GM10266 (cell line): ENCODE measurements at regions not wholly inside any gene's neighbourhood (a gene's known extent, or its start where the extent isn't known, plus 50 kb on each side); places are given as distances from the start of the nearest gene placed in this dataset.
"Not testable (repeated sequence)": the region's sequence is repeated elsewhere in the genome, so short reads cannot be mapped to it uniquely, and the experiment has no call there.

Source experiments
- DNase-seq: peaks from one replicate; pipeline ENCODE4 v3.0.0; 2012; ENCODE audit errors: extremely low spot score
- TF ChIP-seq, protein P1 (sequence below): IDR thresholded peaks from 2 replicates; pipeline ENCODE4 v1.5.1; 2012; ENCODE audit warnings: mild to moderate bottlenecking, low read depth; ENCODE audit not compliant: control insufficient read depth, insufficient read depth; ENCODE audit errors: missing control alignments

- no peak for DNase-seq
- TF ChIP-seq, protein P1, sequence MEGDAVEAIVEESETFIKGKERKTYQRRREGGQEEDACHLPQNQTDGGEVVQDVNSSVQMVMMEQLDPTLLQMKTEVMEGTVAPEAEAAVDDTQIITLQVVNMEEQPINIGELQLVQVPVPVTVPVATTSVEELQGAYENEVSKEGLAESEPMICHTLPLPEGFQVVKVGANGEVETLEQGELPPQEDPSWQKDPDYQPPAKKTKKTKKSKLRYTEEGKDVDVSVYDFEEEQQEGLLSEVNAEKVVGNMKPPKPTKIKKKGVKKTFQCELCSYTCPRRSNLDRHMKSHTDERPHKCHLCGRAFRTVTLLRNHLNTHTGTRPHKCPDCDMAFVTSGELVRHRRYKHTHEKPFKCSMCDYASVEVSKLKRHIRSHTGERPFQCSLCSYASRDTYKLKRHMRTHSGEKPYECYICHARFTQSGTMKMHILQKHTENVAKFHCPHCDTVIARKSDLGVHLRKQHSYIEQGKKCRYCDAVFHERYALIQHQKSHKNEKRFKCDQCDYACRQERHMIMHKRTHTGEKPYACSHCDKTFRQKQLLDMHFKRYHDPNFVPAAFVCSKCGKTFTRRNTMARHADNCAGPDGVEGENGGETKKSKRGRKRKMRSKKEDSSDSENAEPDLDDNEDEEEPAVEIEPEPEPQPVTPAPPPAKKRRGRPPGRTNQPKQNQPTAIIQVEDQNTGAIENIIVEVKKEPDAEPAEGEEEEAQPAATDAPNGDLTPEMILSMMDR: no peak
Measured at GRCh38 chr10:44258460-44259089, 126.3 kb downstream of the CXCL12 start.

DNA sequence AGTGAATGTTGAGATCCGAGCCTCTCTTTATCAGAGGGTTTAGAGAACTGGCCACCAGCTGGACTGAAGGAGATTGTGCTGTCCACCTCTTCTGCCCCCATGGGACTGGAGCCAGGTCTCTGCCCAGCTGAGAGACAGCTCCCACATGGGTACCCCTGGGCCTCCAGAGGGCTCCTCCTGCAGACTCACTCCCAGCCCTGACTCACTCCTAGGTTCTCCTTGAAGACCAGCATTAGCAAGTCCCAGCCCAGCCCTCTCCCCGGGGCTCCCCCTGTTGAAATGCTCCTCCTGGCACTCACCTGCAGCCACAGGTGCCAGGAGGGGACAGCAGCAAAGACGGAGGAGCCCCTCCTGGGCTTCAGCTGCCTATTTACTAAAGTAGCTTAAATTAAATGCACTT is 126.9 kb downstream of the CXCL12 start:
- TF ChIP-seq, protein P1: no peak
- DNase-seq: no peak

DNA sequence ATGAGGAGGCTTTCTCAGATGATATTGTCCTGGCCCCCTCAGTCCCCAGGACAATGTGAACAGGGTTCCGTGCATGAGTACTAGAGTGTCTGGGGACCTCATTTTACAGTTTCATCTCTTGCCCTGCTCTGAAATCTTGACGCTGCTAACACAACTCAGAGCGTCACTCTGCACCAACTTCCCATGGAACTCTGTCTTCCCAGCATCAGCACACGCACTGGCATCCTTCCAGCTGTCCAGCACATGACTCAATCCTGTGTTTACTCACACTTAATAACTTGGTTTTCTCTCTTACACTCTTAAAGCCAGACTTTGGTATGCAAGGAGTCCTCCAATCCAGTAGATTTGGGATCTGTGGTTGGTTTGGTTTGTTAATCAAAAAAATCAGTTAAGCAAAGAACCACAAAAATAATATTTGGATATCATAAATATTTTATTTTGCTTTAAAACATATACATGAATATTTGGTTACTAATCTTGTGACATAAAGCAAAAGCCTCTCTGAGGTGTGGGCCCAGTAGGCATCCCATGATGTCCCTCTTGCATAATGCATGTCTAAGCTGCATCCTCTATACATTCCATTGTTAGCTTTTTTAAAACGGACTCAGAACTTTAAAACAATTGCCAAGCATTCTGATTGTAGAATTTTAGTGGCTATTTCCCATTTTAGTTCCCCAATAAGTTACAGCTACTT is 131.0 kb downstream of the CXCL12 start:
- TF ChIP-seq, protein P1: no peak
- DNase-seq: no peak

- DNase-seq: not testable (repeated sequence)
Measured at GRCh38 chr10:44252631-44253030, 132.3 kb downstream of the CXCL12 start.

GRCh38 chr10:44249933-44250332 is 135.0 kb downstream of the CXCL12 start:
- DNase-seq: not testable (repeated sequence)

DNA sequence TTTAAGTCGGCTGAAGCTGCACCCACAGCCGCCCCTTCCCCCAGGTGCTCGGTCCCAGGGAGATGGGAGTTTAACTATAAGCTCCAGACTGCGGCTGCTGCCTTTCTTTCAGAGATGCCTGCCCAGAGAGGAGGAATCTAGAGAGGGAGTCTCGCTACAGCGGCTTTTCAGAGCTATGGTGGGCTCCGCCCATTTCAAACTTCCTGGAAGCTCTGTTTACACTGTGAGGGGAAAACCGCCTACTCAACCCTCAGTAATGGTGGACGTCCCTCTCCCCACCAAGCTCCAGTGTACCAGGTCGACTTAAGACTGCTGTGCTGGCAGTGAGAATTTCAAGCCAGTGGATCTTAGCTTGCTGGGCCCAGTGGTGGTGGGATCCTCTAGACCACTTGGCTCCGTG is 135.4 kb downstream of the CXCL12 start:
- TF ChIP-seq, protein P1: no peak
- no peak for DNase-seq

- DNase-seq: not testable (repeated sequence)
Measured at GRCh38 chr10:44246700-44247099, 138.2 kb downstream of the CXCL12 start.

DNA sequence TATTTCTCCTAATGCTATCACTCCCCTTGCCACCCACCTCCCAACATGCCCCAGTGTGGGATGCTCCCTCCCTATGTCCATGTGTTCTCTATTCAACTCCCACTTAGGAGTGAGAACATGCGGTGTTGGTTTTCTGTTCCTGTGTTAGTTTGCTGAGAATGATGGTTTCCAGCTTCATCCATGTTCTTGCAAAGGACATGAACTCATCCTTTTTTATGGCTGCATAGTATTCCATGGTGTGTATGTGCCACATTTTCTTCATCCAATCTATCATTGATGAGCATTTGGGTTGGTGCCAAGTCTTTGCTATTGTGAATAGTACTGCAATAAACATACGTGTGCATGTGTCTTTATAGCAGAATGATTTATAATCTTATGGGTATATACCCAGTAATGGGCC is 138.6 kb downstream of the CXCL12 start:
- DNase-seq: not testable (repeated sequence)

- TF ChIP-seq, protein P1: no peak
- no peak for DNase-seq
Measured at GRCh38 chr10:44245601-44245938, 139.3 kb downstream of the CXCL12 start.
